Lower lobe of right lung (tissue), 2 donors: ENCODE measurements at regions not wholly inside any gene's neighbourhood (a gene's known extent, or its start where the extent isn't known, plus 50 kb on each side); places are given as distances from the start of the nearest gene placed in this dataset.

ENCODE experiments used
- ATAC-seq, 2 donors: fragments of 200-7000 bp; cut with Tn5 transposase; one replicate each; pipeline ENCODE4 v1.9.1; 2020 to 2022; ENCODE audit warnings: mild to moderate bottlenecking in 2 of 2, moderate library complexity in 2 of 2
- DNase-seq: peaks from one replicate; pipeline ENCODE4 v3.0.0-alpha.2; 2020
- H3K27ac ChIP-seq: fragments of 200-600 bp; one replicate; pipeline ENCODE4 v1.8.0; 2022
- H3K27me3 ChIP-seq: fragments of 200-600 bp; one replicate; pipeline ENCODE4 v1.8.0; 2022; ENCODE audit warnings: low read depth
- H3K36me3 ChIP-seq: fragments of 200-600 bp; one replicate; pipeline ENCODE4 v1.8.0; 2022; ENCODE audit warnings: mild to moderate bottlenecking
- H3K4me1 ChIP-seq: fragments of 200-600 bp; one replicate; pipeline ENCODE4 v1.8.0; 2022
- H3K4me3 ChIP-seq: fragments of 200-600 bp; one replicate; pipeline ENCODE4 v1.8.0; 2022; ENCODE audit warnings: mild to moderate bottlenecking
- H3K9me3 ChIP-seq: fragments of 200-600 bp; one replicate; pipeline ENCODE4 v1.8.0; 2022
- CTCF ChIP-seq: fragments of 200-600 bp; IDR thresholded peaks from one replicate; pipeline ENCODE4 v1.8.0; 2022; ENCODE audit warnings: antibody characterized with exemption, mild to moderate bottlenecking
- intact Hi-C: fragments of 100-400 bp; cut with DNase I; formaldehyde crosslinking; loops from one replicate; pipeline ENCODE4 v1.11.0; 2022
- donor health status: DM: no; HTN: yes; CAD: no; lungs with severe emphysema.

GRCh38 chr12:97940105-97940504 lies 477.5 kb downstream of the RMST start:
- no peak for TF ChIP-seq CTCF
- ATAC-seq (no peak), DNase-seq (no peak)
- no peaks in the 10 kb centered on the region for H3K4me1 ChIP-seq
- H3K9me3 ChIP-seq: no peaks in the 10 kb centered on the region
- intact Hi-C loops: no loop called here
- H3K4me3 ChIP-seq: no peak overlapping the region
- no peak overlapping the region for H3K27ac ChIP-seq
- H3K27me3 ChIP-seq: no peaks in the 10 kb centered on the region
- H3K36me3 ChIP-seq: no peaks in the 10 kb centered on the region

- no peak for TF ChIP-seq CTCF
- no peak for DNase-seq
- no peaks in the 10 kb centered on the region for H3K27me3 ChIP-seq
- ATAC-seq: no peak
- H3K4me1 ChIP-seq: no peaks in the 10 kb centered on the region
- no peak overlapping the region for H3K27ac ChIP-seq
- no peaks in the 10 kb centered on the region for H3K36me3 ChIP-seq
- intact Hi-C loops: no loop called here
- no peaks in the 10 kb centered on the region for H3K9me3 ChIP-seq
- no peak overlapping the region for H3K4me3 ChIP-seq
Measured at GRCh38 chr12:97940629-97941028, 478.0 kb downstream of the RMST start.

GRCh38 chr12:97941686-97942354 lies 479.2 kb downstream of the RMST start:
- H3K36me3 ChIP-seq: no peaks in the 10 kb centered on the region
- H3K4me1 ChIP-seq: no peaks in the 10 kb centered on the region
- intact Hi-C loops: no loop called here

GRCh38 chr12:97943359-97943758 lies 480.8 kb downstream of the RMST start:
- H3K9me3 ChIP-seq: no peaks in the 10 kb centered on the region
- H3K27me3 ChIP-seq: no peaks in the 10 kb centered on the region
- intact Hi-C loops: no loop called here
- no peak overlapping the region for H3K4me3 ChIP-seq
- no peak for TF ChIP-seq CTCF
- H3K36me3 ChIP-seq: no peaks in the 10 kb centered on the region
- ATAC-seq (no peak), DNase-seq (no peak)
- H3K27ac ChIP-seq: no peak overlapping the region
- H3K4me1 ChIP-seq: no peaks in the 10 kb centered on the region

More at GRCh38 chr12:97941686-97942354, 479.2 kb downstream of the RMST start:
- TF ChIP-seq CTCF: no peak
- no peaks in the 10 kb centered on the region for H3K27me3 ChIP-seq
- DNase-seq (no peak), ATAC-seq (no peak)
- H3K9me3 ChIP-seq: no peaks in the 10 kb centered on the region
- H3K27ac ChIP-seq: no peak overlapping the region
- no peak overlapping the region for H3K4me3 ChIP-seq

- Histone ChIP-seq H3K36me3 (no peaks in the 10 kb centered on the region), H3K4me3 (no peak overlapping the region), H3K4me1 (no peaks in the 10 kb centered on the region), H3K9me3 (no peaks in the 10 kb centered on the region), H3K27me3 (no peaks in the 10 kb centered on the region), H3K27ac (no peak overlapping the region)
- TF ChIP-seq CTCF: no peak
- ATAC-seq: no peak
- no peak for DNase-seq
- intact Hi-C loops: no loop called here
Measured at GRCh38 chr12:97944576-97944975, 482.0 kb downstream of the RMST start.
